ENCODE measurements at regions not wholly inside any gene's neighbourhood (a gene's known extent, or its start where the extent isn't known, plus 50 kb on each side); places are given as distances from the start of the nearest gene placed in this dataset.

DNA sequence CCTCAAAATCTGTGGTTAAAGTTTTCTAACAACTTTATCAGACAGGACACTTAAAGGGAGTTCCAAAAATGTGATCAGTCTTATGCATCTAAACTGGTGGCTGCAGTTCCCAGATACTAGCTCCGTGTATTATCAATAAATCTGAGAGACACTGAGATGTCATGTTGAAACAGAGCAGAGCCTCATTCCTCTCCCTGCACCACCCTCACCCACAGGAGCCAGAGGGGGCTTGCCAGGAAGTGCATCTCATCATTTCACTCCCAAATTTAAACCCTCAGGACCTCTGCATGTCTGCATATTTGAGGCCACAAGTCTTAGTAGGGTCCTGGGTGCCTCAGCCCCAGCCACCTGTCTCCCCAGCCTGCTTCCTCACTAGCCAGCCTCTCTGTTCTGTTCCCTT, 167.4 kb upstream of the NTM start:
- Histone ChIP-seq H3K27me3 (no peaks in the 10 kb centered on the region), H3K4me3 (replicated peaks in 1 of 3) (no peak overlapping the region), H3K27ac (no peak overlapping the region), H3K9me3 (no peaks in the 10 kb centered on the region), H3K36me3 (no peaks in the 10 kb centered on the region), H3K4me1 (peaks cover 8 to 11% of the 10 kb centered on the region in 2 donors)
- WGBS, 2 donors: 89 to 92% methylated on average over 1 of the region's 1 CpG
- intact Hi-C loops (cut with DNase I): no loop called here
- TF ChIP-seq POLR2A (IDR thresholded peaks at IDR 0.05): no peak
- TF ChIP-seq, protein P1, sequence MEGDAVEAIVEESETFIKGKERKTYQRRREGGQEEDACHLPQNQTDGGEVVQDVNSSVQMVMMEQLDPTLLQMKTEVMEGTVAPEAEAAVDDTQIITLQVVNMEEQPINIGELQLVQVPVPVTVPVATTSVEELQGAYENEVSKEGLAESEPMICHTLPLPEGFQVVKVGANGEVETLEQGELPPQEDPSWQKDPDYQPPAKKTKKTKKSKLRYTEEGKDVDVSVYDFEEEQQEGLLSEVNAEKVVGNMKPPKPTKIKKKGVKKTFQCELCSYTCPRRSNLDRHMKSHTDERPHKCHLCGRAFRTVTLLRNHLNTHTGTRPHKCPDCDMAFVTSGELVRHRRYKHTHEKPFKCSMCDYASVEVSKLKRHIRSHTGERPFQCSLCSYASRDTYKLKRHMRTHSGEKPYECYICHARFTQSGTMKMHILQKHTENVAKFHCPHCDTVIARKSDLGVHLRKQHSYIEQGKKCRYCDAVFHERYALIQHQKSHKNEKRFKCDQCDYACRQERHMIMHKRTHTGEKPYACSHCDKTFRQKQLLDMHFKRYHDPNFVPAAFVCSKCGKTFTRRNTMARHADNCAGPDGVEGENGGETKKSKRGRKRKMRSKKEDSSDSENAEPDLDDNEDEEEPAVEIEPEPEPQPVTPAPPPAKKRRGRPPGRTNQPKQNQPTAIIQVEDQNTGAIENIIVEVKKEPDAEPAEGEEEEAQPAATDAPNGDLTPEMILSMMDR (IDR thresholded peaks at IDR 0.05): no peak
- no peak for DNase-seq

DNA sequence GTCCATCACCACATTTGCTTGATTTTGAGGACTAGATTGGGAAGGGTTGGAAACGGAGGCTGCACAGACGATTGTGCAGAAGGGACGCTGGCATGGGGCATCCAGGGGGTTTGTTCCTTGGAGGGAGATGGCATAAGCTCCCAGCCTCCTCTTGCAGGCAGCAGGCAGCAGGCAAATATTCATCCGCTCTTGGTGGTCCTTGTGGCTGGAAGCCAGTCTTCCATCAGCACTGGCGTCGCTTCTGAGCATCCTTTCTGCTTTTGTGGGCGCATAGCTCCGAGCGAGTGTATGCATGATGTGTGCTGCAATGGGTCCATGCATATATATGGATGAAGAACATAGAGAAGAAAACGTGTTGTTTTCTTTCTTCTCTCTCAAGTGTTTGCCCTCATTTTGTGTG, 166.1 kb upstream of the NTM start:
- H3K27ac ChIP-seq: no peak overlapping the region
- DNase-seq: no peak
- intact Hi-C loops (cut with DNase I): no loop called here
- H3K4me3 ChIP-seq (replicated peaks in 1 of 3): no peak overlapping the region
- H3K4me1 ChIP-seq: peaks cover under 1 to 1% of the 10 kb centered on the region in 2 donors
- TF ChIP-seq POLR2A (IDR thresholded peaks at IDR 0.05): no peak
- TF ChIP-seq, protein P1 (IDR thresholded peaks at IDR 0.05): no peak
- WGBS, 2 donors: 91 to 93% methylated on average over 10 of the region's 10 CpGs
- H3K9me3 ChIP-seq: no peaks in the 10 kb centered on the region
- no peaks in the 10 kb centered on the region for H3K36me3 ChIP-seq
- no peaks in the 10 kb centered on the region for H3K27me3 ChIP-seq

DNA sequence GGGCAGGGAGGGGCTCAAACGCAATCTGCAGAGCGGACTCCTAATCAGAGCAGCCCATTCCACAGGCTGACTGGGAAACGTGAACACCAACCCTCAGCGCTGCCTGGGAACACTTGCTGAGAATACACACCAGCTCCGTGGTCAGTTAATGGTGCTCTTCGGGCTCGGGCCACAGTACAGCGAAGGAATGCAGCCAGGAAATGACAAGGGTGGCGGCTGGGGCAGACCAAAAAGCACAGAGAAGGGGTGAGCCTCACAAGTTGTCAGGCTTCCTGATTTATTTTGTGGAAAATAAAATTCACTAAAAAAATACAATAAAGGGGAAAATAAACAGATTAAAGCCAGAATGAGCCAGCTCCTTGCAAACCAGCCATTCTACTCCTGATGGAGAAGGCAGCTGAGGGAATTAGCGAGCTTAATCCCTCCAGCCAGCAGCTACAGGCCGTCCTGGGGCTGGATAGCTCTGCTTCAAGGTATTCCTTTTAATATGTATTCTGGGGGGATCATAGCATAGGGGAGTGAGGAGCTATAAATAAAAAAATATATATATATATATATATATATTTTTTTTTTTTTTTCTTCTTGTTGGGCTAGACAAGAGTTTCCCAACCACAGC, 165.5 kb upstream of the NTM start:
- no peak for TF ChIP-seq POLR2A (IDR thresholded peaks at IDR 0.05)
- TF ChIP-seq, protein P1 (IDR thresholded peaks at IDR 0.05): no peak
- H3K27ac ChIP-seq: no peak overlapping the region
- H3K9me3 ChIP-seq: no peaks in the 10 kb centered on the region
- intact Hi-C loops (cut with DNase I): no loop called here
- no peaks in the 10 kb centered on the region for H3K36me3 ChIP-seq
- no peaks in the 10 kb centered on the region for H3K27me3 ChIP-seq
- H3K4me3 ChIP-seq (replicated peaks in 1 of 3): no peak overlapping the region
- DNase-seq: peak in 1 of 2 donors; percentile 42
- WGBS, 2 donors: 42 to 45% methylated on average over 11 of the region's 11 CpGs
- H3K4me1 ChIP-seq: no peaks in the 10 kb centered on the region

DNA sequence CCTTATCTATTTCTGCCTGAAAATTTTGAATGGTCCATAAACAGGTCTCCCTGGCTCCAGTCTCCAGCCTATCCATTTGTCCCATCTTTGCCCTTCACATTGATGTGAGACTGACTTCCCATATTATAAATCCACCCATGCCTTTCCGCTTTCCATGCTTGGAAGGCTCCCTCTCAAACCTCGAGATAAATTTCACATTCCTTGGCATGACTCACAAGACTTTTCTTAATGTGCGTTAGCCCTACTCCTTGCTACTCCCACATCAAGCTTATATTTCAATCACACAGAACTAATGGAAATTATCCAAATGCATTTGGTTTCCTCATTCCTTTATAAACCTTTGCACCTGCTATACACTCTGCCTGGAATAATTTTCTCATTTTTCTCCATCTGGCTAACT, 163.7 kb upstream of the NTM start:
- no peak for TF ChIP-seq POLR2A (IDR thresholded peaks at IDR 0.05)
- TF ChIP-seq, protein P1 (IDR thresholded peaks at IDR 0.05): no peak
- Histone ChIP-seq H3K4me3 (replicated peaks in 1 of 3) (no peak overlapping the region), H3K36me3 (no peaks in the 10 kb centered on the region), H3K27ac (no peak overlapping the region), H3K9me3 (no peaks in the 10 kb centered on the region), H3K4me1 (no peaks in the 10 kb centered on the region), H3K27me3 (no peaks in the 10 kb centered on the region)
- WGBS, 2 donors: 65 to 79% methylated on average over 3 of the region's 3 CpGs
- DNase-seq: no peak
- intact Hi-C loops (cut with DNase I): no loop called here

DNA sequence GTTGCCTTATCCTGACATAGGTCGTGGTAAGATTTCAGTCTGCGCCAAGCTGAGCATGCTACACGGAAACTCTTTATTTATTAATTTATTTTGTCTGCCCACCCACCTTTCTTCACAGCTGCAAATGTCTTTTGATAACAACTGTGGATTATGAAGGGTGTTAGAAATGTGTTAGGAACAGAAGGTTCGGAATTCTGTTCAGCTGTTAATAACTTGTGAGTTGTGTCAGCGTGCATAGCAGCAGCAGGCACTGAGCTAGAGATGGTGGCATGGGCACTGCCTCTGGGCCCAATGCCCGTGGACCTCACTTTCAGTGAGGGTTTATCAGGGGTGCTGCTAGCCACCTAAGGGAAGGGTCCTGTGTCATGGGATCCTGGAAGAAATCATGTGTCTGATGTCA, 162.5 kb upstream of the NTM start:
- no peaks in the 10 kb centered on the region for H3K36me3 ChIP-seq
- TF ChIP-seq POLR2A (IDR thresholded peaks at IDR 0.05): no peak
- H3K9me3 ChIP-seq: no peaks in the 10 kb centered on the region
- H3K4me1 ChIP-seq: no peaks in the 10 kb centered on the region
- no peaks in the 10 kb centered on the region for H3K27me3 ChIP-seq
- intact Hi-C loops (cut with DNase I): no loop called here
- no peak overlapping the region for H3K4me3 ChIP-seq (replicated peaks in 1 of 3)
- no peak overlapping the region for H3K27ac ChIP-seq
- 92 to 94% methylated on average over 6 of the region's 6 CpGs for WGBS, 2 donors
- DNase-seq: no peak

All from thyroid gland (tissue), 4 donors.